T-cell (primary cell): ENCODE measurements at regions not wholly inside any gene's neighbourhood (a gene's known extent, or its start where the extent isn't known, plus 50 kb on each side); places are given as distances from the start of the nearest gene placed in this dataset.

Source experiments
- ATAC-seq, 4 experiments: fragments of 200-7000 bp in 3 of 4; fragments of 150-1000 bp in 1 of 4; cut with Tn5 transposase; replicated peaks in 1 of 4; 1 replicate in 3 of 4; 2 replicates in 1 of 4; pipeline ENCODE4 v1.10.0; 2021; ENCODE audit warnings: moderate library complexity in 3 of 4, mild to moderate bottlenecking in 2 of 4, moderate number of reproducible peaks in 1 of 4
- CTCF ChIA-PET, 2 donors: fragments of 300-600 bp; sonication (Branson Sonifier 250); formaldehyde crosslinking; loops; one replicate each; lab custom pipeline; 2022; ENCODE audit warnings: antibody characterized with exemption in 2 of 2; lab: Charles Lee
- POLR2A ChIA-PET, 2 donors: fragments of 300-600 bp; sonication (Branson Sonifier 250); formaldehyde crosslinking; loops; one replicate each; lab custom pipeline; 2022; ENCODE audit warnings: antibody characterized with exemption in 2 of 2; lab: Charles Lee
- DNase-seq, 35 experiments: peaks; one replicate each; pipeline versions ENCODE4 v3.0.0 to v3.0.0-alpha.2; 2013 to 2023
- H3K27ac ChIP-seq: one replicate; pipeline ENCODE4 v1.5.1; 2013; ENCODE audit warnings: low read length
- H3K27me3 ChIP-seq, 2 experiments: replicated peaks in 1 of 2; 1 replicate in 1 of 2; 2 replicates in 1 of 2; pipeline versions ENCODE4 v1.6.1 to v1.7.0; 2013; ENCODE audit warnings: low read length in 1 of 2, mixed read lengths in 1 of 2; ENCODE audit not compliant: control insufficient read depth in 2 of 2, insufficient read depth in 2 of 2; ENCODE audit errors: extremely low read depth in 1 of 2
- H3K36me3 ChIP-seq, 2 donors: 1 replicate in 1 of 2; 2 replicates in 1 of 2; pipeline versions ENCODE4 v1.6.1 to v1.7.0; 2013; ENCODE audit warnings: low read length in 1 of 2; ENCODE audit not compliant: control insufficient read depth in 2 of 2, insufficient read depth in 1 of 2; ENCODE audit errors: extremely low read depth in 1 of 2
- H3K4me1 ChIP-seq, 2 experiments: 1 replicate in 1 of 2; 2 replicates in 1 of 2; pipeline versions ENCODE4 v1.6.1 to v1.7.0; 2013; ENCODE audit warnings: low read length in 2 of 2, mixed read lengths in 1 of 2; ENCODE audit not compliant: insufficient read depth in 2 of 2, control insufficient read depth in 1 of 2; ENCODE audit errors: extremely low read depth in 1 of 2
- H3K4me3 ChIP-seq, 2 donors: 1 replicate in 1 of 2; 2 replicates in 1 of 2; pipeline versions ENCODE4 v1.5.1 to v1.7.0; 2013; ENCODE audit warnings: mild to moderate bottlenecking in 2 of 2, low read length in 1 of 2, moderate library complexity in 1 of 2; ENCODE audit not compliant: control insufficient read depth in 1 of 2; ENCODE audit errors: extremely low read depth in 1 of 2
- H3K9me3 ChIP-seq: 2 replicates; pipeline ENCODE4 v1.7.0; 2013
- H3K27ac Mint-ChIP-seq, 2 donors: one replicate each; pipeline ENCODE4 v1.8.0; 2020 to 2021; ENCODE audit warnings: mild to moderate bottlenecking in 2 of 2, mixed read lengths in 2 of 2
- H3K27me3 Mint-ChIP-seq, 2 donors: one replicate each; pipeline ENCODE4 v1.8.0; 2021 to 2022; ENCODE audit warnings: mixed read lengths in 2 of 2
- H3K36me3 Mint-ChIP-seq: one replicate; pipeline ENCODE4 v1.8.0; 2021; ENCODE audit warnings: mixed read lengths
- H3K4me1 Mint-ChIP-seq, 3 donors: one replicate each; pipeline ENCODE4 v1.8.0; 2020 to 2022; ENCODE audit warnings: mixed read lengths in 3 of 3, mild to moderate bottlenecking in 1 of 3
- H3K4me3 Mint-ChIP-seq, 3 donors: one replicate each; pipeline ENCODE4 v1.8.0; 2020 to 2022; ENCODE audit warnings: mild to moderate bottlenecking in 3 of 3, mixed read lengths in 3 of 3, moderate library complexity in 3 of 3
- H3K9me3 Mint-ChIP-seq, 3 donors: one replicate each; pipeline ENCODE4 v1.8.0; 2020 to 2022; ENCODE audit warnings: mixed read lengths in 3 of 3
- WGBS: methylation state at CpG from one replicate; pipeline ENCODE4 v1.1.5; 2013; ENCODE audit warnings: missing lambda C conversion rate; ENCODE audit not compliant: insufficient coverage; 5-methylcytosine and 5-hydroxymethylcytosine counted together

DNA sequence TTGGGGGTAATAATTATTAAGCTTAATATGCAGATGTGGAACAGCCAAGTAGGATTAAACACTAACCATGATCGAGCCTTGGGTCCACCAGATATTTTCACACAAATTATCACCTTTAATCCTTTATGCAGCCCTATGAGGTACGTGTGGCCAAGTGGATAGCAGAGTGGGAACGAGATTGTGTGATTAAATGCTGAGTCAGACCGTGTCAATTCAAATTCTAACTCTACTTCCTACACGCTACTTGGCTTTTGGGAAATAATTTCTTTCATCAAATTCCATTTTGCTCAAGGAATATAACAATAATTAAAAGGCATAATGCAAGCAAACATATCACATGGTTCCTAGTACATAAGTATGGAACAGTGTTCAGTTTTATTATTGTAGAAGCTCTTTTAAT lies 329.2 kb downstream of the CBLN4 start:
- H3K9me3 Mint-ChIP-seq: peaks cover 8 to 17% (median 11%) of the 10 kb centered on the region in 3 donors
- DNase-seq (no peak), ATAC-seq (no peak)
- H3K4me1 ChIP-seq: no peaks in the 10 kb centered on the region
- no peaks in the 10 kb centered on the region for H3K27me3 Mint-ChIP-seq
- H3K27ac ChIP-seq: no peak overlapping the region
- CTCF ChIA-PET: no interaction called here
- H3K36me3 ChIP-seq: no peaks in the 10 kb centered on the region
- no peak overlapping the region for H3K4me3 ChIP-seq
- H3K27me3 ChIP-seq: no peaks in the 10 kb centered on the region
- H3K4me3 Mint-ChIP-seq: no peak overlapping the region
- H3K36me3 Mint-ChIP-seq: no peaks in the 10 kb centered on the region
- H3K9me3 ChIP-seq: no peaks in the 10 kb centered on the region
- POLR2A ChIA-PET: interaction anchor here in 1 of 2 donors (0.7 kb wide), 1 partner anchor 153 kb away, joined by 3 read pairs; no protein-coding TSS in a partner anchor
- no CpG with 5 or more reads among the region's 5 CpGs for WGBS
- H3K4me1 Mint-ChIP-seq: no peaks in the 10 kb centered on the region
- no peak overlapping the region for H3K27ac Mint-ChIP-seq

DNA sequence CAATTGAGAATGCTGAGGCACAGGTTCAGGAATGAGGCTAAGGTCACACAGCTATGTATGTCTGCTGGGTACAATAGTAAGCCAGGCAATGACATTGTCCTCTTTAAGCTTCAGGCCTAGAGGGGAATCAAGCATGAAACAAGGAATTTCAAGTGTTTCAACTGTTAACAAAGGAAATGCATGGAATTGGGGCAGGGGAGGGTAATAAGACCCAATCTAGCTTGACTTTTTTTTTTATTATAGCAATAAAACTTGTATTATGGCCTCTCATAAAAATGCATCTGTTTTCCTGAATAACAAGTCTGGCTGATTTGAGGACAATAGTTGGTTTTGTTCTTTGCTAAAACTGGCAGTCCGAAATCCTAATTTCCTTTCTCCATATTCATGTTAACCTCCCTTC lies 336.7 kb downstream of the CBLN4 start:
- no peaks in the 10 kb centered on the region for H3K36me3 ChIP-seq
- Mint-ChIP-seq H3K27me3 (no peaks in the 10 kb centered on the region), H3K9me3 (peaks cover 3 to 21% (median 11%) of the 10 kb centered on the region in 3 donors), H3K27ac (no peak overlapping the region), H3K4me1 (no peaks in the 10 kb centered on the region), H3K4me3 (no peak overlapping the region), H3K36me3 (no peaks in the 10 kb centered on the region)
- ChIA-PET POLR2A (interaction anchor here in 1 of 2 donors (0.6 kb wide), 1 partner anchor 52 kb away, joined by 3 read pairs; no protein-coding TSS in a partner anchor), CTCF (no interaction called here)
- H3K9me3 ChIP-seq: no peaks in the 10 kb centered on the region
- no CpG with 5 or more reads among the region's 1 CpG for WGBS
- DNase-seq (no peak), ATAC-seq (no peak)
- no peaks in the 10 kb centered on the region for H3K4me1 ChIP-seq
- no peak overlapping the region for H3K4me3 ChIP-seq
- no peaks in the 10 kb centered on the region for H3K27me3 ChIP-seq
- no peak overlapping the region for H3K27ac ChIP-seq

DNA sequence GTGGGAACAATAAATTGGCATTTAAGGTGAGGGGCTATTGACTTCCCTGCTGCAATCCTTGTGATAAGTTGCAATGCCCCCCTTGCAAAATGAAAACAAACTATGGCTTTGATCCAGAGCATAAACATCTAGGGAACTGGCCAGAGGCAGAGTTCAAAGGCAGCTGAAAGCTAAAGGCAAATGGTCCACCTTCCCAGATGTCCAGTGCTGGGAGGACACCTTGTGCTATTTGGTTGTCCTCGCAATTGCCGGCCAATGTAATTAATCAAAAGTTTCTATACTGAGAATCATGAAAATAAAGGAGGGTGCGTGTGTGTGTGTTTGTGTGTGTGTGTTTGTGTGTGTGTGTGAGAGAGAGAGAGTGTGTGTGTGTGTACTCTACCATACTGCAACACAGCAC lies 337.4 kb downstream of the CBLN4 start:
- no peak for ATAC-seq
- POLR2A ChIA-PET: no interaction called here

DNA sequence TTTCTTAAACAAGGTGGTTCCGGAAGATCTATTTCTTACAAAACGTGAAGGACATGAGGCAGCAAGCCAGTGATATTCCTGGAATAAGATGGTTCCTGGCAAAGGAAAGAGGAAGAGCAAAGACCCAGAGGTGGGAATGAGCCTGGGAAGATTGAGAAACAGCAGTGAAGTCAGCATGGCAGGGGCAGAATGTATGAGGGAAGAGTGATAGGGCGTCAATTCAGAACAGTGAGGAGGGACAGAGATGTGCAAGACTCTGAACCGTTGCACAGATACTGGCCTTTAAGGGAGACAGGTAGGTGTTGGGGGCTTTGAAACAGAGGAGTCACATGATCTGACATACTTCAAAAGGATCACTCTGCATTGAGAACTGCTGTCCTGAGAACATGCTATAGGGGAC lies 338.3 kb downstream of the CBLN4 start:
- Mint-ChIP-seq H3K36me3 (no peaks in the 10 kb centered on the region), H3K4me1 (no peaks in the 10 kb centered on the region), H3K27me3 (no peaks in the 10 kb centered on the region), H3K27ac (no peak overlapping the region), H3K9me3 (peaks cover 8 to 21% (median 10%) of the 10 kb centered on the region in 3 donors), H3K4me3 (no peak overlapping the region)
- H3K4me3 ChIP-seq: no peak overlapping the region
- ATAC-seq: no peak
- H3K27me3 ChIP-seq: no peaks in the 10 kb centered on the region
- ChIA-PET POLR2A (no interaction called here), CTCF (no interaction called here)
- H3K27ac ChIP-seq: no peak overlapping the region
- H3K36me3 ChIP-seq: no peaks in the 10 kb centered on the region
- no peaks in the 10 kb centered on the region for H3K9me3 ChIP-seq
- H3K4me1 ChIP-seq: no peaks in the 10 kb centered on the region
- DNase-seq: no peak
- 69% methylated on average over 4 of the region's 4 CpGs for WGBS

More for the DNA sequence above, 337.4 kb downstream of the CBLN4 start:
- Histone ChIP-seq H3K27ac (no peak overlapping the region), H3K4me3 (no peak overlapping the region), H3K36me3 (no peaks in the 10 kb centered on the region), H3K4me1 (no peaks in the 10 kb centered on the region), H3K9me3 (no peaks in the 10 kb centered on the region), H3K27me3 (no peaks in the 10 kb centered on the region)
- H3K27ac Mint-ChIP-seq: no peak overlapping the region
- no peaks in the 10 kb centered on the region for H3K36me3 Mint-ChIP-seq
- peaks cover 3 to 21% (median 7%) of the 10 kb centered on the region in 3 donors for H3K9me3 Mint-ChIP-seq
- no peak for DNase-seq
- no peaks in the 10 kb centered on the region for H3K4me1 Mint-ChIP-seq
- CTCF ChIA-PET: no interaction called here
- no CpG with 5 or more reads among the region's 3 CpGs for WGBS
- no peak overlapping the region for H3K4me3 Mint-ChIP-seq
- H3K27me3 Mint-ChIP-seq: no peaks in the 10 kb centered on the region

DNA sequence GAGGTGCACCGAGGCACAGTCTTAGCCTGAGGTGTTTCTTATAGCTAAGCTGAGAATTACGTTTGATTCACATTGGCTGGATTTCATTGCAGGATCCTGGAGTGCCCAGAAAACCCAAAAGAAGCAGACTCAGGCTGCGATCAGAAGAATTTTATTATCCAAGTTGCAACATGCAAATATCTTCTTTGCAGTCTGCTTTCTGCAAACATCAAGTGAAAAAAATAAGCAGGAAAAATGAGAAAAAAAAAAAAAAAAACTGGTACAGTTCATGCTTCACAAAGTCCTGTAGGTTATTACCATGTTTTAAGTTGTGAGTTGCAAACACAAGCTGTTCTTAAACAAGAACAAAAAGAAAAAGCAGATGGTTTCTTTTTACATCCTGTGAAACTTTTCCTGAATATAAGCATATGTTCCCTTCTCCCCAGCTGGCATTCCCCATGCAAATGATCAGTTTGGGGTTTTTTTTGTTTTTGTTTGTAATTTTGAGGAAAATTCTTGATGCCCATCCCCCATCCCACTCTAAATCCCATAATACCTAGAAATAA lies 349.0 kb downstream of the CBLN4 start:
- no peak overlapping the region for H3K4me3 Mint-ChIP-seq
- H3K27me3 ChIP-seq: no peaks in the 10 kb centered on the region
- no peaks in the 10 kb centered on the region for H3K27me3 Mint-ChIP-seq
- H3K36me3 Mint-ChIP-seq: no peaks in the 10 kb centered on the region
- POLR2A ChIA-PET: no interaction called here
- H3K27ac Mint-ChIP-seq: no peak overlapping the region
- no peaks in the 10 kb centered on the region for H3K9me3 ChIP-seq
- no peak overlapping the region for H3K27ac ChIP-seq
- H3K9me3 Mint-ChIP-seq: peaks cover 0 to 13% (median 7%) of the 10 kb centered on the region in 3 donors
- CTCF ChIA-PET: no interaction called here
- 61% methylated on average over 2 of the region's 3 CpGs for WGBS
- no peaks in the 10 kb centered on the region for H3K36me3 ChIP-seq
- no peak for DNase-seq
- H3K4me1 ChIP-seq: no peaks in the 10 kb centered on the region
- H3K4me1 Mint-ChIP-seq: no peaks in the 10 kb centered on the region
- no peak for ATAC-seq
- no peak overlapping the region for H3K4me3 ChIP-seq

DNA sequence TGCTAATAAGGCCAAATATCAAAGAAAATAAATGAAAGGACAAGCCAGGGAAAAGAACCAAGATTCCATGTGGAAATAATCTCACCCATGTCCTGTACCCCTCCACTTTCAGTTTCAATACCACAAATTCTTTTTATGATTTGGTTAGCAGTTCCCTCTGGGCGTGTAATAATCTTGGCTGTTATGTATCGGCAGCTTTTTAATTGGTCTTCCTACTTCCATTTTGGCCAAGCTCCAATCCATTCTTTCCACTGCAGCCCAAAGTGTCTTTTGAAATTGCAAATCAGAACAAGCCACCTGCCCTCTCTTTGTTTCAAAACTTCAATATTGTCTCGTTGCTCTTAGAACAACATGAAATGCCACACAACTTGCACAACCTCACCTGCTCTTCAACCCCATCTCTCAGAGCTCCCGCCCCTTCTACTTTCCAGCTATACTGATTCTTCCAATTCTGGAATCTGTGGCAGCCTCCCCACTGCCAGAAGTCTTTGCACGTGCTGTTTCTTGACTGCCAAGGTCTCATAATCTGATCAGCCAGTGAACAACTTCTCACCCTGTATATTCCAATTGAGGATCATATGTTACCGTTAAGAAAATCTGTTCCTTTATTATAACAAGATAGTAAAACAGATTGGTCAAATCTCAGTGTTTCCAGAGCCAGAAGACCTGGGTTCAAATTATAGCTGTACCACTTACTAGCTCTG lies 354.5 kb downstream of the CBLN4 start:
- no peak for ATAC-seq

More for the DNA sequence above, 354.5 kb downstream of the CBLN4 start:
- no peak overlapping the region for H3K27ac Mint-ChIP-seq
- Histone ChIP-seq H3K27ac (no peak overlapping the region), H3K36me3 (no peaks in the 10 kb centered on the region), H3K9me3 (no peaks in the 10 kb centered on the region), H3K27me3 (no peaks in the 10 kb centered on the region), H3K4me3 (no peak overlapping the region), H3K4me1 (no peaks in the 10 kb centered on the region)
- H3K36me3 Mint-ChIP-seq: no peaks in the 10 kb centered on the region
- H3K9me3 Mint-ChIP-seq: peaks cover 13 to 29% (median 15%) of the 10 kb centered on the region in 3 donors
- no peaks in the 10 kb centered on the region for H3K27me3 Mint-ChIP-seq
- CTCF ChIA-PET: no interaction called here
- no peaks in the 10 kb centered on the region for H3K4me1 Mint-ChIP-seq
- no peak overlapping the region for H3K4me3 Mint-ChIP-seq
- POLR2A ChIA-PET: no interaction called here
- no peak for DNase-seq
- whole genome bisulfite sequencing: 69% methylated on average over 4 of the region's 6 CpGs
